T-helper 1 cell treated with Interleukin-12 subunit alpha and Interleukin-12 subunit beta and Interleukin-4 antibody, amounts not matched to agents 30 ng/mL and 1 ng/mL, for 36 hours (primary cell): ENCODE measurements at regions not wholly inside any gene's neighbourhood (a gene's known extent, or its start where the extent isn't known, plus 50 kb on each side); places are given as distances from the start of the nearest gene placed in this dataset.

Experiments
- intact Hi-C: fragments of 100-400 bp; cut with micrococcal nuclease; formaldehyde crosslinking; loops from one replicate; pipeline ENCODE4 v1.15.1; 2024

- intact Hi-C loops, result no loop called here
These were observed 268.8 kb upstream of the NCAM2 start for GRCh38 chr21:20729376-20729775.

- intact Hi-C loops, result no loop called here
These were observed 267.8 kb upstream of the NCAM2 start for GRCh38 chr21:20730441-20730840.

GRCh38 chr21:20735257-20735656, 263.0 kb upstream of the NCAM2 start:
- intact Hi-C loops, result no loop called here

GRCh38 chr21:20737227-20737913, 260.8 kb upstream of the NCAM2 start:
- intact Hi-C loops, result no loop called here

GRCh38 chr21:20739421-20739820, 258.8 kb upstream of the NCAM2 start:
- intact Hi-C loops, result no loop called here

- intact Hi-C loops, result no loop called here
These were observed 256.8 kb upstream of the NCAM2 start for GRCh38 chr21:20741445-20741844.

- intact Hi-C loops, result no loop called here
These were observed 238.0 kb upstream of the NCAM2 start for GRCh38 chr21:20760221-20760620.

GRCh38 chr21:20774737-20775136, 223.5 kb upstream of the NCAM2 start:
- intact Hi-C loops, result no loop called here

GRCh38 chr21:20779321-20779720, 218.9 kb upstream of the NCAM2 start:
- intact Hi-C loops, result no loop called here

- intact Hi-C loops, result no loop called here
These were observed 214.6 kb upstream of the NCAM2 start for GRCh38 chr21:20783611-20784010.

GRCh38 chr21:20789729-20790500, 208.3 kb upstream of the NCAM2 start:
- intact Hi-C loops, result no loop called here

- intact Hi-C loops, result no loop called here
These were observed 198.1 kb upstream of the NCAM2 start for GRCh38 chr21:20800106-20800505.

- intact Hi-C loops, result no loop called here
These were observed 196.0 kb upstream of the NCAM2 start for GRCh38 chr21:20802201-20802600.

GRCh38 chr21:20802631-20803260, 195.5 kb upstream of the NCAM2 start:
- intact Hi-C loops, result no loop called here

- intact Hi-C loops, result no loop called here
These were observed 186.5 kb upstream of the NCAM2 start for GRCh38 chr21:20811702-20812101.

GRCh38 chr21:20814090-20814489, 184.1 kb upstream of the NCAM2 start:
- intact Hi-C loops, result no loop called here

GRCh38 chr21:20822666-20823065, 175.5 kb upstream of the NCAM2 start:
- intact Hi-C loops, result no loop called here

GRCh38 chr21:20852866-20853265, 145.3 kb upstream of the NCAM2 start:
- intact Hi-C loops, result no loop called here

GRCh38 chr21:20856926-20857325, 141.3 kb upstream of the NCAM2 start:
- intact Hi-C loops, result no loop called here

GRCh38 chr21:20874202-20874601, 124.0 kb upstream of the NCAM2 start:
- intact Hi-C loops, result no loop called here

GRCh38 chr21:20875742-20876141, 122.5 kb upstream of the NCAM2 start:
- intact Hi-C loops, result no loop called here

GRCh38 chr21:20877976-20878375, 120.2 kb upstream of the NCAM2 start:
- intact Hi-C loops, result no loop called here
